A549 (cell line): ENCODE measurements at regions not wholly inside any gene's neighbourhood (a gene's known extent, or its start where the extent isn't known, plus 50 kb on each side); places are given as distances from the start of the nearest gene placed in this dataset.

ENCODE experiments used
- BHLHE40 ChIP-seq: IDR thresholded peaks from 2 replicates; pipeline ENCODE4 v1.6.1; 2012; ENCODE audit warnings: low read depth, low read length, inconsistent platforms
- CTCF ChIP-seq: fragments of >200 bp; sonication (Bioruptor Twin); formaldehyde crosslinking; IDR thresholded peaks from 3 replicates; pipeline ENCODE4 v1.5.1; 2016
- EHMT2 ChIP-seq: fragments of 200-600 bp; sonication (generic); IDR thresholded peaks from 2 replicates; pipeline ENCODE4 v1.6.1; 2016; ENCODE audit warnings: antibody characterized with exemption, low read depth, mild to moderate bottlenecking, moderate library complexity
- EP300 ChIP-seq, 2 experiments: fragments of >200 bp; sonication (Bioruptor Twin); formaldehyde crosslinking; IDR thresholded peaks; 2 replicates in 1 of 2; 3 replicates in 1 of 2; pipeline ENCODE4 v1.6.1; 2016 to 2017
- ESRRA ChIP-seq: fragments of 150-350 bp; IDR thresholded peaks from 2 replicates; pipeline ENCODE4 v1.6.1; 2014; ENCODE audit warnings: mild to moderate bottlenecking, low read length, borderline replicate concordance
- HEYL ChIP-seq: fragments of 250-450 bp; sonication (Bioruptor Pico); IDR thresholded peaks from 2 replicates; pipeline ENCODE4 v1.8.0; 2021; ENCODE audit warnings: mild to moderate bottlenecking, moderate library complexity
- MAX ChIP-seq: IDR thresholded peaks from 2 replicates; pipeline ENCODE4 v1.6.1; 2012
- POLR2A ChIP-seq: IDR thresholded peaks from 2 replicates; pipeline ENCODE4 v1.6.1; 2012; ENCODE audit warnings: mild to moderate bottlenecking, low read length
- RAD21 ChIP-seq, 2 experiments: fragments of >200 bp in 1 of 2; sonication (Bioruptor Twin) in 1 of 2; formaldehyde crosslinking in 1 of 2; IDR thresholded peaks in 1 of 2; conservative IDR thresholded peaks in 1 of 2; 2 replicates in 1 of 2; 3 replicates in 1 of 2; pipeline ENCODE4 v1.6.1; 2012 to 2018; ENCODE audit warnings: inconsistent platforms in 1 of 2
- RFX5 ChIP-seq: fragments of 450-650 bp; IDR thresholded peaks from 2 replicates; pipeline ENCODE4 v1.7.1; 2014; ENCODE audit warnings: antibody characterized with exemption, mild to moderate bottlenecking, moderate library complexity
- SMC3 ChIP-seq: fragments of >200 bp; sonication (Bioruptor Twin); formaldehyde crosslinking; IDR thresholded peaks from 3 replicates; pipeline ENCODE4 v1.6.1; 2018; ENCODE audit warnings: inconsistent platforms
- USF2 ChIP-seq: fragments of 450-650 bp; IDR thresholded peaks from 2 replicates; pipeline ENCODE4 v1.6.1; 2014; ENCODE audit warnings: antibody characterized with exemption
- ZFP36 ChIP-seq: fragments of 450-650 bp; IDR thresholded peaks from 2 replicates; pipeline ENCODE4 v1.6.1; 2014; ENCODE audit warnings: borderline replicate concordance; ENCODE audit not compliant: partially characterized antibody

- TF ChIP-seq USF2, result no peak
- no peak for TF ChIP-seq HEYL
- no peak for TF ChIP-seq EP300 (IDR thresholded peaks at IDR 0.05)
- TF ChIP-seq CTCF, result no peak
- no peak for TF ChIP-seq POLR2A
- TF ChIP-seq SMC3, result no peak
- no peak for TF ChIP-seq ESRRA
- TF ChIP-seq RAD21 (conservative IDR thresholded peaks at IDR 0.05 in 1 of 2, IDR thresholded peaks at IDR 0.05 in 1 of 2), result no peak
- no peak for TF ChIP-seq EHMT2
- TF ChIP-seq MAX, result no peak
- no peak for TF ChIP-seq BHLHE40
- TF ChIP-seq ZFP36, result no peak
- no peak for TF ChIP-seq RFX5
Measured at GRCh38 chr10:121362026-121362425, 236.2 kb downstream of the FGFR2 start.
